Colonic mucosa (tissue), 4 donors: ENCODE measurements at regions not wholly inside any gene's neighbourhood (a gene's known extent, or its start where the extent isn't known, plus 50 kb on each side); places are given as distances from the start of the nearest gene placed in this dataset.

ENCODE experiments used
- DNase-seq: peaks from one replicate; pipeline ENCODE4 v3.0.0-alpha.2; 2020
- H3K27ac ChIP-seq: fragments of 200-600 bp; one replicate; pipeline ENCODE4 v1.8.0; 2021
- H3K27me3 ChIP-seq: fragments of 200-600 bp; one replicate; pipeline ENCODE4 v1.8.0; 2021
- H3K36me3 ChIP-seq: fragments of 200-600 bp; one replicate; pipeline ENCODE4 v1.8.0; 2021
- H3K4me1 ChIP-seq: fragments of 200-600 bp; one replicate; pipeline ENCODE4 v1.8.0; 2021; ENCODE audit warnings: mild to moderate bottlenecking
- H3K4me3 ChIP-seq: fragments of 200-600 bp; one replicate; pipeline ENCODE4 v1.8.0; 2021
- H3K9ac ChIP-seq, 2 donors: one replicate each; pipeline ENCODE4 v1.7.0; 2013; ENCODE audit warnings: control low read depth in 2 of 2, low read depth in 2 of 2, low read length in 2 of 2
- H3K9me3 ChIP-seq: fragments of 200-600 bp; one replicate; pipeline ENCODE4 v1.8.0; 2021
- CTCF ChIP-seq: fragments of 200-600 bp; IDR thresholded peaks from one replicate; pipeline ENCODE4 v1.8.0; 2022; ENCODE audit warnings: antibody characterized with exemption, mild to moderate bottlenecking
- intact Hi-C: fragments of 100-400 bp; cut with DNase I; formaldehyde crosslinking; loops from one replicate; pipeline ENCODE4 v1.14.1; 2022
- donor health status: healthy.
- donor health status: DM: no; HTN: no; CAD: no.
- donor health status: DM: no; HTN: no; CAD: no.

GRCh38 chr4:148810461-148810860, 368.2 kb upstream of the NR3C2 start:
- TF ChIP-seq CTCF: no peak
- Histone ChIP-seq H3K4me3 (no peak overlapping the region), H3K27me3 (no peaks in the 10 kb centered on the region), H3K9me3 (no peaks in the 10 kb centered on the region), H3K4me1 (no peaks in the 10 kb centered on the region), H3K9ac (no peak overlapping the region), H3K27ac (no peak overlapping the region), H3K36me3 (no peaks in the 10 kb centered on the region)
- intact Hi-C loops: no loop called here
- DNase-seq: no peak

GRCh38 chr4:148808416-148808815, 366.2 kb upstream of the NR3C2 start:
- H3K9ac ChIP-seq: no peak overlapping the region
- no peaks in the 10 kb centered on the region for H3K9me3 ChIP-seq
- TF ChIP-seq CTCF: no peak
- intact Hi-C loops: no loop called here
- no peak overlapping the region for H3K4me3 ChIP-seq
- no peak overlapping the region for H3K27ac ChIP-seq
- no peak for DNase-seq
- no peaks in the 10 kb centered on the region for H3K36me3 ChIP-seq
- H3K27me3 ChIP-seq: no peaks in the 10 kb centered on the region
- H3K4me1 ChIP-seq: no peaks in the 10 kb centered on the region

DNA sequence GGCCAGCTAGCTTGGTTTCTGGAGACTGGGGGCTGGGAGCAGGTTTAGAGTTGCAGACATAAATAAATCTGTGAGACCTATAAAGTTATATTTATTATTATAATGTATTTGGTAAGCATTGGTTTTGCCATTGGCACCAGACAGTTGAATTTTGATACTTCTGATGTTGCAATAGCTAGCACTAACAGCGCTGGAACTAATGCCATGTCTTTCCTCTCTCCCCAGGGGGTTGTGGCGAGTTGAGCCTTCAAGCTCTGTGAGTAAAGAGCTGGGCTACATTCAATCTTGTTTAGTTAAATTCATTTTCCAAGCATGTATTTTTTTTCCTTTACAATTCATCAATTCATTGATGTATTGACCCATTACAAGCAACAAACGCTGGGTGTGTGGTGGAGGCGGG, 358.7 kb upstream of the NR3C2 start:
- Histone ChIP-seq H3K4me3 (no peak overlapping the region), H3K36me3 (no peaks in the 10 kb centered on the region), H3K4me1 (no peaks in the 10 kb centered on the region), H3K27ac (no peak overlapping the region), H3K27me3 (no peaks in the 10 kb centered on the region), H3K9me3 (no peaks in the 10 kb centered on the region), H3K9ac (no peak overlapping the region)
- no peak for TF ChIP-seq CTCF
- no peak for DNase-seq
- intact Hi-C loops: no loop called here

- no peak overlapping the region for H3K9ac ChIP-seq
- no peak overlapping the region for H3K4me3 ChIP-seq
- no peaks in the 10 kb centered on the region for H3K36me3 ChIP-seq
- intact Hi-C loops: no loop called here
- no peaks in the 10 kb centered on the region for H3K4me1 ChIP-seq
- H3K9me3 ChIP-seq: no peaks in the 10 kb centered on the region
- no peaks in the 10 kb centered on the region for H3K27me3 ChIP-seq
- H3K27ac ChIP-seq: no peak overlapping the region
- TF ChIP-seq CTCF: no peak
- no peak for DNase-seq
Observed at GRCh38 chr4:148800336-148800885, 358.2 kb upstream of the NR3C2 start.

DNA sequence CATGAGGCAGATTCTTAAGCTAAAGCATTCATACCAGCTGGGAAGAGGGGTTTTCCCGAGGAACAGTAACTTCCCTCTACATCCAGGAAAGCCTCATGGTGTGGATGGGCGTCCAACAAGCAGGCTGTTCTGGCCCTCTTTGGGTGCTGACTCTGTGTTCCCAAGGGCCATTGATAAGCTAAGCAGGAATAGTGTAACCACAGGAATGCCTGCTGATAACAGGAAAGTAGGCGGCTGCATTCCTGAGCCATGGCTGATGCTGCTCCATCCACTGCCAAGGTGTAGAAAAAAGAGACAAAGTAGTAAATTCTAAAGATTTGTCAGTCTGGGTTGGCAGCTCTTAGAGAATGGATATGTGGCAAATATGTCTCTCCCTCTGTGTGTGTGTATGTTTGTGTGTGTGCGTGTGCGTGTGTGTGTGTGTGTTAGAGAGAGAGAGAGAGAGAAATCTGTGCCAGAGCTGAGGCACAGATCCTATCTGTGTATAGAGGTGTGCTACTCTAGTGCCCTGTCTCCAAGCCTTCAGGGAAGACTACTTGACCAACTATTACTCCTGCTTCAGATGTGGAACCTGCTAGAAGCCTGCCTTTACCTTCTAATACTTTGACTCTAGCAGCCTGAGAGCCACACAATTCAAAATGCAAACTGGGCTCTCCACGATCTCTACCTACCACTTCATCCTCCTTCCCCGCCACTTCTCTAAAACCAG, 353.1 kb upstream of the NR3C2 start:
- no peak for TF ChIP-seq CTCF
- no peak overlapping the region for H3K27ac ChIP-seq
- no peaks in the 10 kb centered on the region for H3K36me3 ChIP-seq
- no peaks in the 10 kb centered on the region for H3K27me3 ChIP-seq
- H3K9me3 ChIP-seq: no peaks in the 10 kb centered on the region
- H3K9ac ChIP-seq: no peak overlapping the region
- DNase-seq: no peak
- no peaks in the 10 kb centered on the region for H3K4me1 ChIP-seq
- no peak overlapping the region for H3K4me3 ChIP-seq
- intact Hi-C loops: no loop called here
